Nephron (organoid): ENCODE measurements at regions not wholly inside any gene's neighbourhood (a gene's known extent, or its start where the extent isn't known, plus 50 kb on each side); places are given as distances from the start of the nearest gene placed in this dataset.

Experiments
- H3K27ac Mint-ChIP-seq, 3 experiments: 2 replicates each; pipeline ENCODE4 v1.8.0; 2020; ENCODE audit warnings: mixed read lengths in 3 of 3, mild to moderate bottlenecking in 2 of 3, moderate library complexity in 1 of 3
- H3K27me3 Mint-ChIP-seq: 2 replicates; pipeline ENCODE4 v1.8.0; 2021; ENCODE audit warnings: low read depth, mild to moderate bottlenecking, moderate library complexity, mixed read lengths
- H3K36me3 Mint-ChIP-seq: 2 replicates; pipeline ENCODE4 v1.8.0; 2020; ENCODE audit warnings: low read depth, mixed read lengths
- H3K4me1 Mint-ChIP-seq: 2 replicates; pipeline ENCODE4 v1.8.0; 2020; ENCODE audit warnings: mixed read lengths
- H3K4me3 Mint-ChIP-seq, 3 experiments: 2 replicates each; pipeline ENCODE4 v1.8.0; 2020; ENCODE audit warnings: mild to moderate bottlenecking in 3 of 3, mixed read lengths in 3 of 3, moderate library complexity in 2 of 3
- H3K9me3 Mint-ChIP-seq: 2 replicates; pipeline ENCODE4 v1.8.0; 2020; ENCODE audit warnings: mixed read lengths
- TF ChIP-seq, protein P1 (sequence below), 3 experiments: fragments of 200-600 bp; sonication (generic); IDR thresholded peaks; one replicate each; pipeline ENCODE4 v1.5.0; 2021; ENCODE audit warnings: antibody characterized with exemption in 3 of 3; ENCODE audit not compliant: unreplicated experiment in 3 of 3

DNA sequence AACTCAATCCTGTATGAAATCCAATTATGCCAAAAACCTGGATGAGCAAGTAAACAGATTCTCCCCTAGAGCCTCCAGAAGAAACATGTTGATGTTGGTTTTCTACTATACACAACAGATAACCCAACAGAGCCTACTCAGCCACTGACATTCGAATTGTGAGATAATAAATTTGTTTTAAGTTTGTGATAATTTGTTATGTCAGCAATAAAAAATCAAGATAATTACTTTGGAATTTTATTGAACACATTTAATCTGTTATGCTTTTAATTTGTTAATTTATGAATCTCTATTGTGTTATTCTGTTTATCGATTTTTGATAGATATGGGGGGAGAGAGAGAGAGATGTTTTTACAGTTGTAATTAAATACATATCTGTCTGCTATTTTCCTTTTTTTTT lies 1016.1 kb upstream of the PCDH7 start:
- no peaks in the 10 kb centered on the region for H3K27me3 Mint-ChIP-seq
- H3K9me3 Mint-ChIP-seq, result peaks cover 10% of the 10 kb centered on the region
- no peak overlapping the region for H3K27ac Mint-ChIP-seq
- TF ChIP-seq, protein P1, sequence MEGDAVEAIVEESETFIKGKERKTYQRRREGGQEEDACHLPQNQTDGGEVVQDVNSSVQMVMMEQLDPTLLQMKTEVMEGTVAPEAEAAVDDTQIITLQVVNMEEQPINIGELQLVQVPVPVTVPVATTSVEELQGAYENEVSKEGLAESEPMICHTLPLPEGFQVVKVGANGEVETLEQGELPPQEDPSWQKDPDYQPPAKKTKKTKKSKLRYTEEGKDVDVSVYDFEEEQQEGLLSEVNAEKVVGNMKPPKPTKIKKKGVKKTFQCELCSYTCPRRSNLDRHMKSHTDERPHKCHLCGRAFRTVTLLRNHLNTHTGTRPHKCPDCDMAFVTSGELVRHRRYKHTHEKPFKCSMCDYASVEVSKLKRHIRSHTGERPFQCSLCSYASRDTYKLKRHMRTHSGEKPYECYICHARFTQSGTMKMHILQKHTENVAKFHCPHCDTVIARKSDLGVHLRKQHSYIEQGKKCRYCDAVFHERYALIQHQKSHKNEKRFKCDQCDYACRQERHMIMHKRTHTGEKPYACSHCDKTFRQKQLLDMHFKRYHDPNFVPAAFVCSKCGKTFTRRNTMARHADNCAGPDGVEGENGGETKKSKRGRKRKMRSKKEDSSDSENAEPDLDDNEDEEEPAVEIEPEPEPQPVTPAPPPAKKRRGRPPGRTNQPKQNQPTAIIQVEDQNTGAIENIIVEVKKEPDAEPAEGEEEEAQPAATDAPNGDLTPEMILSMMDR (IDR thresholded peaks at IDR 0.05; ENCODE audit: unreplicated experiment in 3 of 3), result no peak
- H3K36me3 Mint-ChIP-seq, result no peaks in the 10 kb centered on the region
- H3K4me1 Mint-ChIP-seq, result no peaks in the 10 kb centered on the region
- no peak overlapping the region for H3K4me3 Mint-ChIP-seq

DNA sequence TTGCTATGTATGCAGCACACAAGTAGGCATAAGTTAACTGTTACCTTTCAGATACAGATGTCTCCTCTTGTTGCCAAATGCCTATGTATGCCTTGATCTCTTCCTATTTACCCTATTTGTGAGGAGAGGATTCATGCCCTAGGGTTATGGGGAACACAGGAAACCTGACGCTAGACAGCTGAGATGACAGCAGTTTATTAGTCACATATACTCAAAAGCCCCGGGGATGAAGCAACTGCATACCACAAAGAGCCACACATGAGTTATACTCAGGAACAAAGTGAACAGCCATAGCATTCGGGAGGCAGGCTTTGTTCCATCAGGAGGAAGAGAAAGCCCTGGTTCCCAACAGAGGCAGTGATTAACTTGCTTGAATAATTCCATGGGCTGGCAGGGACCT lies 1011.7 kb upstream of the PCDH7 start:
- Mint-ChIP-seq H3K27me3 (no peaks in the 10 kb centered on the region), H3K4me3 (no peak overlapping the region), H3K36me3 (no peaks in the 10 kb centered on the region), H3K9me3 (peaks cover 10% of the 10 kb centered on the region), H3K4me1 (no peaks in the 10 kb centered on the region), H3K27ac (no peak overlapping the region)
- TF ChIP-seq, protein P1 (IDR thresholded peaks at IDR 0.05; ENCODE audit: unreplicated experiment in 3 of 3), result no peak

DNA sequence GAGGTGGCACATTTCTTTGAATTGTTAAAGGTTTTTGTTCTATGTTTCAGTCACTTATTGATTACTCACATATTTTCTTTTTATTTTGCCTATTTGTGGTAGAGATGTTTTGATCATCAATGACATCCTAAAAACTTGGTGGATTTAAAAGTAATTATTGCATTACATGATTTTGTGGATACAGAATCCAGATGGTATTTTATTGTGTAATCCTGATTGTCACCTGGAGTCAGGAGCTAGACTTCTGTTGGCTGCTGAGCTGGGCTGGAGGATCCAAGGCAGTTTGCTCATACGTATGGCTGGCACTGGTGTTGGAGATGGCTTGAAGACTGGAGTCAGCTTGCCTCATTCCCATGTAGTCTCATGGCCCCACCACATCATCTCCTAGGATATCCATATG lies 1009.6 kb upstream of the PCDH7 start:
- no peaks in the 10 kb centered on the region for H3K36me3 Mint-ChIP-seq
- no peaks in the 10 kb centered on the region for H3K4me1 Mint-ChIP-seq
- H3K27ac Mint-ChIP-seq, result no peak overlapping the region
- peaks cover 9% of the 10 kb centered on the region for H3K9me3 Mint-ChIP-seq
- no peaks in the 10 kb centered on the region for H3K27me3 Mint-ChIP-seq
- TF ChIP-seq, protein P1 (IDR thresholded peaks at IDR 0.05; ENCODE audit: unreplicated experiment in 3 of 3), result no peak
- H3K4me3 Mint-ChIP-seq, result no peak overlapping the region

DNA sequence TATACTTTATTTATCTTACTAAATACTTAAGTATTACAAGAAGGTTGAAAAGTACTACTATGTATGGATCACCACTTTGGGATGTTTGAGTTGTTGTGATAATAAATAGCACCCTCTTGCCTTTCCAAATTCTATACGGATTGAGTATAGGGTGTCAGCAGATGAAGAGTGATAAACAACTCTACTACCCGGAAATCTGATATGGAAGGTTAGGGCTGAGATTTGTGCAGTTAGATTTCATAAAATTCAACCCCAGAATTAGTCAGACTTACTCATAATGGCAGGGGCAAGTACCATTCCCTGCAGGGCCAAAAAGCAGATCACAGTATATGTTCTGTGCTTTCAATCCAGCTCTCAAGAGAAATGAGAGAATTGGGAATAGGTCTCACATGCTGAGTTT lies 1008.9 kb upstream of the PCDH7 start:
- H3K27me3 Mint-ChIP-seq, result no peaks in the 10 kb centered on the region
- no peaks in the 10 kb centered on the region for H3K36me3 Mint-ChIP-seq
- TF ChIP-seq, protein P1 (IDR thresholded peaks at IDR 0.05; ENCODE audit: unreplicated experiment in 3 of 3), result no peak
- H3K27ac Mint-ChIP-seq, result no peak overlapping the region
- H3K9me3 Mint-ChIP-seq, result peaks cover 5% of the 10 kb centered on the region
- no peak overlapping the region for H3K4me3 Mint-ChIP-seq
- no peaks in the 10 kb centered on the region for H3K4me1 Mint-ChIP-seq

DNA sequence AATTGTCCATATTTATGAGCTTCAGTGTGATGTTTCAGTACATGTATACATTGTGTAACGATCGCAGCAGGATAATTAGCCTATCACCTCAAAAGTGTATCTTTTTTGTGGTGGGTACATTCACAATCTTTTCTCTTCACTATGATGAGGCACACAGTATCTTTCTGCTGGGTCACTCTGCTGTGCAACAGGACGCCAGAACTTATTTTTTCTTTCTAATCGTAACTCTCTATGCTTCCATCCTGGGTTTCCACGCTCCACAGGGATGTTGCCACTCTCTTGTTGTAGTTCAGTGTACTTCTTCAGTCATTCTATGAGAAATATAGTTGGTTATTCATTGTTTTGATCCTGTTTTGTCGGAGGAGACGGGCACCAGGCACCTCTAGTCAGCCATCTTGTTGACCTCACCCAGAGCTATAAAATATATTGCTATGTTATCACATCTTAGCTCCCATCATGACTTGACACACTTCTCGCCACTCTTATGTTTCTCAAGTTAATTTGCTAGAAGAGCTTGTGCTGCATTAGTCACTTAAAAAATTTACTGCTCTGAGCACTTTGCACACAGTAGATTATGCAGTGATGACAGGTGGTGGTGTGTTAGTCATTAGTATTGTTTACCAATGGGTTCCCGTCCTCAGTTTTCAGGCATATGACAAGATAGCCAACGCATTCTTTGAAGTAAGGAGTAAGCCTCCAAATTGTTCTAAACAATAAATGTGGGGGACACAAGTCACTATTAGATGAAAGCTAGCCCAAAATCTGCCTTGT lies 1002.7 kb upstream of the PCDH7 start:
- Mint-ChIP-seq H3K36me3 (no peaks in the 10 kb centered on the region), H3K27me3 (no peaks in the 10 kb centered on the region), H3K9me3 (no peaks in the 10 kb centered on the region)

More for the DNA sequence above, 1002.7 kb upstream of the PCDH7 start:
- TF ChIP-seq, protein P1 (IDR thresholded peaks at IDR 0.05; ENCODE audit: unreplicated experiment in 3 of 3), result no peak
- no peaks in the 10 kb centered on the region for H3K4me1 Mint-ChIP-seq
- H3K27ac Mint-ChIP-seq, result no peak overlapping the region
- no peak overlapping the region for H3K4me3 Mint-ChIP-seq
